Keratinocyte (primary cell): ENCODE measurements at regions not wholly inside any gene's neighbourhood (a gene's known extent, or its start where the extent isn't known, plus 50 kb on each side); places are given as distances from the start of the nearest gene placed in this dataset.

Experiments
- DNase-seq: peaks from one replicate; pipeline ENCODE4 v3.0.0-alpha.2; 2011; ENCODE audit warnings: low read depth, missing footprints, low spot score
- FAIRE-seq: peaks from 2 replicates; lab custom pipeline; 2011; peaks lifted over from hg19 to GRCh38; lab: Jason Lieb, UNC
- H2AFZ ChIP-seq: 2 replicates; pipeline ENCODE4 v1.6.0; 2012; ENCODE audit warnings: low read length, control low read depth, inconsistent platforms; ENCODE audit not compliant: control insufficient read depth
- H3K27ac ChIP-seq: 2 replicates; pipeline ENCODE4 v1.5.1; 2011; ENCODE audit warnings: low read length; ENCODE audit not compliant: control insufficient read depth, insufficient read depth
- H3K27me3 ChIP-seq: 3 replicates; pipeline ENCODE4 v1.6.0; 2011; ENCODE audit warnings: low read length; ENCODE audit not compliant: control insufficient read depth, insufficient read depth; ENCODE audit errors: extremely low read depth
- H3K36me3 ChIP-seq, 2 experiments: 2 replicates in 1 of 2; 3 replicates in 1 of 2; pipeline ENCODE4 v1.5.1; 2011; ENCODE audit warnings: low read length in 2 of 2, mild to moderate bottlenecking in 1 of 2; ENCODE audit not compliant: control insufficient read depth in 2 of 2, insufficient read depth in 2 of 2; ENCODE audit errors: extremely low read depth in 1 of 2
- H3K4me1 ChIP-seq: 3 replicates; pipeline ENCODE4 v1.5.1; 2011; ENCODE audit warnings: low read length; ENCODE audit not compliant: control insufficient read depth, insufficient read depth; ENCODE audit errors: extremely low read depth
- H3K4me2 ChIP-seq: 3 replicates; pipeline ENCODE4 v1.6.0; 2011; ENCODE audit warnings: low read depth, low read length; ENCODE audit not compliant: control insufficient read depth, insufficient read depth; ENCODE audit errors: extremely low read depth
- H3K4me3 ChIP-seq, 3 experiments: fragments of 200-600 bp in 1 of 3; sonication (generic) in 1 of 3; 2 replicates in 2 of 3; 3 replicates in 1 of 3; pipeline ENCODE4 v1.5.1; 2011 to 2016; ENCODE audit warnings: low read length in 3 of 3, mild to moderate bottlenecking in 3 of 3, control low read depth in 2 of 3, inconsistent platforms in 1 of 3, low read depth in 1 of 3, mixed read lengths in 1 of 3, mixed run types in 1 of 3, moderate library complexity in 1 of 3; ENCODE audit not compliant: control insufficient read depth in 2 of 3, insufficient read depth in 2 of 3; ENCODE audit errors: extremely low read depth in 1 of 3
- H3K79me2 ChIP-seq: 2 replicates; pipeline ENCODE4 v1.6.0; 2012; ENCODE audit warnings: low read length; ENCODE audit not compliant: control insufficient read depth, insufficient read depth
- H3K9ac ChIP-seq: 3 replicates; pipeline ENCODE4 v1.6.0; 2011; ENCODE audit warnings: low read length; ENCODE audit not compliant: control insufficient read depth, insufficient read depth; ENCODE audit errors: extremely low read depth
- H3K9me1 ChIP-seq: 3 replicates; pipeline ENCODE4 v1.6.0; 2011; ENCODE audit warnings: low read length; ENCODE audit not compliant: control insufficient read depth, insufficient read depth; ENCODE audit errors: extremely low read depth
- H3K9me3 ChIP-seq: 2 replicates; pipeline ENCODE4 v1.5.1; 2012; ENCODE audit warnings: low read depth, low read length; ENCODE audit not compliant: control insufficient read depth
- H4K20me1 ChIP-seq: 3 replicates; pipeline ENCODE4 v1.6.0; 2011; ENCODE audit warnings: low read length; ENCODE audit not compliant: control insufficient read depth, insufficient read depth; ENCODE audit errors: extremely low read depth
- EZH2 ChIP-seq: IDR thresholded peaks from one replicate; pipeline ENCODE4 v1.6.1; 2012; ENCODE audit warnings: inconsistent platforms, mild to moderate bottlenecking, low read length, moderate library complexity
- dilution Hi-C: fragments of 300-500 bp; cut with MboI; formaldehyde crosslinking; loops from one replicate; pipeline ENCODE4 v1.7.0; 2020; ENCODE audit warnings: low sequenced_read_pairs; ENCODE audit not compliant: extremely low pct_ligation_motif_present
- TF ChIP-seq, protein P1 (sequence below), 3 experiments: IDR thresholded peaks in 1 of 3; conservative IDR thresholded peaks in 1 of 3; optimal IDR thresholded peaks in 1 of 3; 2 replicates in 2 of 3; 3 replicates in 1 of 3; pipeline versions ENCODE3 to v1.5.1; 2011; ENCODE audit warnings: low read length in 3 of 3, mild to moderate bottlenecking in 3 of 3, moderate library complexity in 2 of 3, control low read depth in 1 of 3, inconsistent platforms in 1 of 3; ENCODE audit not compliant: insufficient read depth in 2 of 3; ENCODE audit errors: extremely low read depth in 1 of 3

DNA sequence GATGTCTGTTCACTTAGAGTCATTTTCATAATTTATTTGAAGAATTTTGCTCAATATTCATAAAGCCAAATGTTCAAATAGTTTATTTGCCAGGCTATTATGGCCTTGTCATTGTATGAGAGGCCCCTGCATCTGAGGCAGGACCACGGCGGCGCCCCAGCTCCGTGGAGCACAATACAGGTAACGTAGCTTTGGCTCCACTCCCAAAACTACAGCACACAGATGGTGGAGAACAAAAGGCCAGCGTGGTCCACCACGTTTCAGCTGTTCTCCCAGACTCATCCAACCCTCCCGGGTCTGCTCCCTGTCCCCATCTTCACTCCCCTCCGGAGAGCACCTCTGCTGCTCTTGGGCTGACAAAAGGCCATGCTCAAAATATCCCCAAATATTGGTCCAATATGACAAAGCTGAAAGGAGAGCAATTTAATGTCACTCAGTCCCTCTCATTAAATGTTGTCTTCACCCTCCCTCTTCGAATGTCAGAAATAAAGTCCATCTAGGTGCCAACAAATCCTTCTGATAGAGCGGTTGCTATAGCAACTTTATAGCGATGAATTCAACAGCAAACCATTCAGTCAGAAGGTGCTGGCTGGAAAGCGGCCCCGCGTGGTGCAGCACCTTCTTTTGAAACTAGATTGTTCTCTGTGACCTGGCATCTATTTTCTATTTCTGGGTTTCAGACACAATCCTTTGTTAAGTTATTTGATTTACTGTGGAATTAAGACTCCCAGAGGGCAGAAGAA, 504.3 kb downstream of the ARHGEF28 start:
- Histone ChIP-seq H3K9ac (no peak overlapping the region), H2AFZ (no peak overlapping the region), H3K9me3 (no peaks in the 10 kb centered on the region), H3K79me2 (no peaks in the 10 kb centered on the region), H3K4me2 (no peak overlapping the region), H3K36me3 (no peaks in the 10 kb centered on the region), H3K4me1 (peaks cover 22% of the 10 kb centered on the region), H3K4me3 (no peak overlapping the region), H3K27ac (no peak overlapping the region), H4K20me1 (no peaks in the 10 kb centered on the region), H3K27me3 (no peaks in the 10 kb centered on the region), H3K9me1 (no peaks in the 10 kb centered on the region)
- DNase-seq = no peak
- FAIRE-seq = no peak
- no peak for TF ChIP-seq EZH2
- dilution Hi-C loops = no loop called here

DNA sequence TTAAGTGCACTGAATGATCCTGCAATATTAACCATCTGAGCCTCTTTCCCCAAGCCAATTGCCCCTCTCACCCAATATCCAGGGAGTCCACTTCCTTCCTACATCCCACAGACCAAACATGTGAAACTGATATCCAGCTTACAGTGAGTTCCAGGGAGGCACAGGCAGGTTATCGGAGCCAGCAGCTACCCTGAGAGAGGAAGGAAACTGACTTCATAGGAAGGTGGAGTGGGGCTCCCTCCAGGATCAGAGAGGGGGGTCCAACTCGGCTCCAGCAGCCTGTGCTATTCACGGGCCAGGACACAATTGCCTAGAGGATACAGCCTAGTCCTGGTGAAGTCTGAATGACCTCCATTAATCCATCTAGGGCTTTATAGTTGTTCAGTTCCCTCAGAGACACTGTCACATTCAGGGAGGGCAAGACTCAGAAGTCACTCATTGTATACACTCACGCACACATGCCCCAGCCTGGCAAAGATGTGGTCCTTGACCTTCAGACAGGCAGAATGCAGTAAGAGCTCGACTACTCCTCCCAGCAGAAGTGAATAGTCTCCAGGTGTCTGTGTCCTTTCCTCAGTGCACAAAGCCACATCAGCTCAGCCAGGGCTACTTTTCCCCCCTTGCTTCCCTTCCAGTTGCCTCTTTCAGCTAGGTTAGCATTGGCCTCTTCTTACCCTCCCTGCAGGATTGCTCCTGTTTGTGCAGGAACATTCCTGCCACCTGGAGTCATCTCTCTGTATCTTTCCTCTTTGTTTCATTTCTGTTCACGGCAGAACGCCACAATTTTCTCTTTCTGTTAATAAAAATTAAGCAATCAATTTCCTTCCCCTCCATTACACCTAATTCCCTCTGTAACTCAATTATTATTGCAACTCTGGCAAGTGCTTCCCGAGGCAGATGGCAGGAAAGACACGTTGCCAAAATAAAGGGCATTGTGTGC, 501.7 kb downstream of the ARHGEF28 start:
- no peak for TF ChIP-seq EZH2
- TF ChIP-seq, protein P1, sequence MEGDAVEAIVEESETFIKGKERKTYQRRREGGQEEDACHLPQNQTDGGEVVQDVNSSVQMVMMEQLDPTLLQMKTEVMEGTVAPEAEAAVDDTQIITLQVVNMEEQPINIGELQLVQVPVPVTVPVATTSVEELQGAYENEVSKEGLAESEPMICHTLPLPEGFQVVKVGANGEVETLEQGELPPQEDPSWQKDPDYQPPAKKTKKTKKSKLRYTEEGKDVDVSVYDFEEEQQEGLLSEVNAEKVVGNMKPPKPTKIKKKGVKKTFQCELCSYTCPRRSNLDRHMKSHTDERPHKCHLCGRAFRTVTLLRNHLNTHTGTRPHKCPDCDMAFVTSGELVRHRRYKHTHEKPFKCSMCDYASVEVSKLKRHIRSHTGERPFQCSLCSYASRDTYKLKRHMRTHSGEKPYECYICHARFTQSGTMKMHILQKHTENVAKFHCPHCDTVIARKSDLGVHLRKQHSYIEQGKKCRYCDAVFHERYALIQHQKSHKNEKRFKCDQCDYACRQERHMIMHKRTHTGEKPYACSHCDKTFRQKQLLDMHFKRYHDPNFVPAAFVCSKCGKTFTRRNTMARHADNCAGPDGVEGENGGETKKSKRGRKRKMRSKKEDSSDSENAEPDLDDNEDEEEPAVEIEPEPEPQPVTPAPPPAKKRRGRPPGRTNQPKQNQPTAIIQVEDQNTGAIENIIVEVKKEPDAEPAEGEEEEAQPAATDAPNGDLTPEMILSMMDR (optimal IDR thresholded peaks at IDR 0.05 in 1 of 3, IDR thresholded peaks at IDR 0.05 in 1 of 3, conservative IDR thresholded peaks at IDR 0.05 in 1 of 3; ENCODE audit: extremely low read depth in 1 of 3, insufficient read depth in 2 of 3, low read length in 3 of 3) = peak; percentile 39 to 67 (median 64)
- Histone ChIP-seq H3K4me3 (peak overlapping the region in 2 of 3 experiments; percentile 39 to 53), H3K9me3 (no peaks in the 10 kb centered on the region), H3K4me2 (peak overlapping the region; percentile 72), H3K79me2 (no peaks in the 10 kb centered on the region), H3K4me1 (peaks cover 22% of the 10 kb centered on the region), H4K20me1 (no peaks in the 10 kb centered on the region), H3K27me3 (no peaks in the 10 kb centered on the region), H2AFZ (peak overlapping the region; percentile 85), H3K27ac (no peak overlapping the region), H3K9ac (no peak overlapping the region), H3K9me1 (no peaks in the 10 kb centered on the region), H3K36me3 (no peaks in the 10 kb centered on the region)
- dilution Hi-C loops = no loop called here
- peak; percentile 95 for FAIRE-seq
- no peak for DNase-seq
